B cell (primary cell): ENCODE measurements at regions not wholly inside any gene's neighbourhood (a gene's known extent, or its start where the extent isn't known, plus 50 kb on each side); places are given as distances from the start of the nearest gene placed in this dataset.

ENCODE experiments used
- EZH2 ChIP-seq: IDR thresholded peaks from 2 replicates; pipeline ENCODE4 v1.6.1; 2012; ENCODE audit warnings: borderline replicate concordance, low read depth, mild to moderate bottlenecking, moderate library complexity, low read length; ENCODE audit not compliant: insufficient read depth, poor library complexity, severe bottlenecking
- TF ChIP-seq, protein P1 (sequence below): fragments of 200-600 bp; IDR thresholded peaks from one replicate; pipeline ENCODE4 v1.8.0; 2022; ENCODE audit warnings: antibody characterized with exemption, mild to moderate bottlenecking

GRCh38 chr12:40634517-40635131 is 57.6 kb upstream of the CNTN1 start:
- TF ChIP-seq, protein P1, sequence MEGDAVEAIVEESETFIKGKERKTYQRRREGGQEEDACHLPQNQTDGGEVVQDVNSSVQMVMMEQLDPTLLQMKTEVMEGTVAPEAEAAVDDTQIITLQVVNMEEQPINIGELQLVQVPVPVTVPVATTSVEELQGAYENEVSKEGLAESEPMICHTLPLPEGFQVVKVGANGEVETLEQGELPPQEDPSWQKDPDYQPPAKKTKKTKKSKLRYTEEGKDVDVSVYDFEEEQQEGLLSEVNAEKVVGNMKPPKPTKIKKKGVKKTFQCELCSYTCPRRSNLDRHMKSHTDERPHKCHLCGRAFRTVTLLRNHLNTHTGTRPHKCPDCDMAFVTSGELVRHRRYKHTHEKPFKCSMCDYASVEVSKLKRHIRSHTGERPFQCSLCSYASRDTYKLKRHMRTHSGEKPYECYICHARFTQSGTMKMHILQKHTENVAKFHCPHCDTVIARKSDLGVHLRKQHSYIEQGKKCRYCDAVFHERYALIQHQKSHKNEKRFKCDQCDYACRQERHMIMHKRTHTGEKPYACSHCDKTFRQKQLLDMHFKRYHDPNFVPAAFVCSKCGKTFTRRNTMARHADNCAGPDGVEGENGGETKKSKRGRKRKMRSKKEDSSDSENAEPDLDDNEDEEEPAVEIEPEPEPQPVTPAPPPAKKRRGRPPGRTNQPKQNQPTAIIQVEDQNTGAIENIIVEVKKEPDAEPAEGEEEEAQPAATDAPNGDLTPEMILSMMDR: no peak
- no peak for TF ChIP-seq EZH2
